ENCODE measurements at regions not wholly inside any gene's neighbourhood (a gene's known extent, or its start where the extent isn't known, plus 50 kb on each side); places are given as distances from the start of the nearest gene placed in this dataset.

GRCh38 chr2:142592171-142592570, 285.3 kb upstream of the KYNU start:
- Histone ChIP-seq H4K8ac (replicated peaks; ENCODE audit: insufficient read length, low read depth, low read length) (no peak overlapping the region), H3K23ac (ENCODE audit: insufficient read length, low read depth, low read length) (no peak overlapping the region), H2BK12ac (ENCODE audit: insufficient read length, low read depth, low read length) (no peak overlapping the region), H3K4me1 (ENCODE audit: insufficient read depth, low read length) (no peaks in the 10 kb centered on the region), H3K4me2 (ENCODE audit: insufficient read depth, insufficient read length, low read length) (no peak overlapping the region), H2BK20ac (ENCODE audit: low read depth, low read length, poor library complexity, severe bottlenecking) (no peak overlapping the region), H4K91ac (ENCODE audit: insufficient read length, low read depth, low read length) (no peak overlapping the region), H4K5ac (ENCODE audit: insufficient read length, low read depth, low read length) (no peak overlapping the region), H2BK120ac (ENCODE audit: low read depth, low read length, poor library complexity, severe bottlenecking) (no peak overlapping the region), H3K4ac (ENCODE audit: low read depth, low read length) (no peak overlapping the region), H3T11ph (ENCODE audit: low read length) (no peak overlapping the region), H3K18ac (ENCODE audit: insufficient read length, low read depth, low read length) (no peak overlapping the region), H3K79me1 (ENCODE audit: insufficient read depth, low read depth, low read length, poor library complexity, severe bottlenecking) (no peaks in the 10 kb centered on the region), H2AK5ac (ENCODE audit: insufficient read length, low read length) (no peak overlapping the region), H2BK5ac (ENCODE audit: insufficient read length, low read length) (no peak overlapping the region), H3K56ac (ENCODE audit: insufficient read length, low read depth, low read length) (no peak overlapping the region), H4K20me1 (ENCODE audit: control insufficient read depth, insufficient read depth, insufficient read length) (no peaks in the 10 kb centered on the region), H3K14ac (ENCODE audit: insufficient read depth, low read length) (no peak overlapping the region), H2AFZ (ENCODE audit: low read length) (no peak overlapping the region), H3K23me2 (ENCODE audit: insufficient read length, low read depth, low read length, poor library complexity, severe bottlenecking) (no peaks in the 10 kb centered on the region), H3K27ac (ENCODE audit: insufficient read length, low read depth, low read length) (no peak overlapping the region), H2BK15ac (ENCODE audit: low read depth, low read length) (no peak overlapping the region), H3K9me3 (ENCODE audit: control insufficient read depth, low read depth, low read length) (no peaks in the 10 kb centered on the region), H3K27me3 (ENCODE audit: insufficient read depth, low read length) (no peaks in the 10 kb centered on the region), H3K9ac (ENCODE audit: extremely low read depth, insufficient read length, low read length) (no peak overlapping the region), H3K79me2 (ENCODE audit: insufficient read depth, low read length) (no peaks in the 10 kb centered on the region)
- no peaks in the 10 kb centered on the region for H3K27me3 Mint-ChIP-seq (ENCODE audit: low read depth)
- H3K36me3 Mint-ChIP-seq (ENCODE audit: insufficient read depth in 1 of 3, low read depth in 3 of 3): no peaks in the 10 kb centered on the region
- no peak overlapping the region for H3K27ac Mint-ChIP-seq
- WGBS (ENCODE audit: extremely low coverage, insufficient read length, low lambda C conversion rate): no CpG with 5 or more reads among the region's 3 CpGs
- H3K4me3 Mint-ChIP-seq: no peak overlapping the region
- H3K9me3 Mint-ChIP-seq: no peaks in the 10 kb centered on the region
- DNase-seq: no peak
- peaks cover 3 to 4% of the 10 kb centered on the region in 2 experiments; a peak in 1 of 4 replicates for H3K4me1 Mint-ChIP-seq
- TF ChIP-seq CTCF (conservative IDR thresholded peaks at IDR 0.05): no peak

Data from H9 (cell line).